Epithelial cell of esophagus (primary cell): ENCODE measurements at regions not wholly inside any gene's neighbourhood (a gene's known extent, or its start where the extent isn't known, plus 50 kb on each side); places are given as distances from the start of the nearest gene placed in this dataset.

Source experiments
- DNase-seq: peaks from one replicate; pipeline ENCODE4 v3.0.0; 2010; ENCODE audit warnings: low read depth
- H3K4me3 ChIP-seq: 2 replicates; pipeline ENCODE4 v1.5.1; 2011; ENCODE audit warnings: mild to moderate bottlenecking, low read length, control low read depth
- CTCF ChIP-seq: IDR thresholded peaks from 2 replicates; pipeline ENCODE4 v1.5.1; 2011; ENCODE audit warnings: low read depth, mild to moderate bottlenecking, low read length, control low read depth, inconsistent platforms; ENCODE audit not compliant: insufficient read depth; ENCODE audit errors: missing control alignments

- TF ChIP-seq CTCF = no peak
These were observed 87.6 kb upstream of the PAK5 start for GRCh38 chr20:9926476-9926875.

GRCh38 chr20:9926007-9926406, 87.1 kb upstream of the PAK5 start:
- no peak overlapping the region for H3K4me3 ChIP-seq
- DNase-seq = no peak
- TF ChIP-seq CTCF = no peak

More at GRCh38 chr20:9926476-9926875, 87.6 kb upstream of the PAK5 start:
- no peak overlapping the region for H3K4me3 ChIP-seq
- DNase-seq = no peak

- TF ChIP-seq CTCF = no peak
- no peak overlapping the region for H3K4me3 ChIP-seq
- DNase-seq = no peak
These were observed 84.8 kb upstream of the PAK5 start for GRCh38 chr20:9923648-9924047.

- no peak overlapping the region for H3K4me3 ChIP-seq
- no peak for DNase-seq
- no peak for TF ChIP-seq CTCF
These were observed 82.0 kb upstream of the PAK5 start for GRCh38 chr20:9920866-9921265.

GRCh38 chr20:9919271-9920014, 80.6 kb upstream of the PAK5 start:
- DNase-seq = no peak
- no peak for TF ChIP-seq CTCF
- H3K4me3 ChIP-seq = no peak overlapping the region

- DNase-seq = no peak
- no peak overlapping the region for H3K4me3 ChIP-seq
- no peak for TF ChIP-seq CTCF
These were observed 79.5 kb upstream of the PAK5 start for GRCh38 chr20:9918348-9918747.

GRCh38 chr20:9916761-9917160, 77.9 kb upstream of the PAK5 start:
- TF ChIP-seq CTCF = no peak
- no peak overlapping the region for H3K4me3 ChIP-seq
- DNase-seq = no peak
